ENCODE measurements at regions not wholly inside any gene's neighbourhood (a gene's known extent, or its start where the extent isn't known, plus 50 kb on each side); places are given as distances from the start of the nearest gene placed in this dataset.

DNA sequence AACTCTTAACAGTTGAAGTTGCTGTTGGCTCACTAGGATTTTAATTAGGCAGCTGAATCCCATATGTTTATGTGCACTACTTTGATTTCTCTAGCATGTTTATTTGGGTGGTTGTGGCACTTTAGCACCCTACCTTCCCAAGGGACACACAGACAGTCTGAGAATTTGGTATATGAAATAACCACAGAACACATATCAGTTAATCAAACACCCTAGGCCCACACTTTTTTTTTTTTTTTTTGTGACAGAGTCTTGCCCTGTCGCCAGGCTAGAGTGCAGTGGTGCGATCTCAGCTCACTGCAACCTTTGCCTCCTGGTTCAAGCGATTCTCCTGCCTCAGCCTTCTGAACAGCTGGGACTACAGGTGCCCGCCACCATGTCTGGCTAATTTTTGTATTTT lies 130.5 kb downstream of the DCK start:
- no peaks in the 10 kb centered on the region for H4K20me1 ChIP-seq (ENCODE audit: insufficient read depth)
- H3K36me3 ChIP-seq (ENCODE audit: insufficient read depth, low read length) = no peaks in the 10 kb centered on the region
- no peaks in the 10 kb centered on the region for H3F3A ChIP-seq (ENCODE audit: insufficient read depth, low read length, poor library complexity, severe bottlenecking)
- no peaks in the 10 kb centered on the region for H3K79me2 ChIP-seq (replicated peaks; ENCODE audit: insufficient read depth, low read length)
- H3K9me2 ChIP-seq (ENCODE audit: insufficient read depth, low read length) = no peaks in the 10 kb centered on the region
- no peaks in the 10 kb centered on the region for H3K9me3 ChIP-seq (ENCODE audit: low read length)
- no peak overlapping the region for H3K4me2 ChIP-seq (ENCODE audit: low read length)
- no peaks in the 10 kb centered on the region for H3K27me3 ChIP-seq (ENCODE audit: insufficient read depth, low read depth, low read length)
- TF ChIP-seq SMC3 (conservative IDR thresholded peaks at IDR 0.05; ENCODE audit: poor library complexity) = no peak
- TF ChIP-seq MXI1 (conservative IDR thresholded peaks at IDR 0.05; ENCODE audit: poor library complexity, severe bottlenecking) = no peak
- no peak for TF ChIP-seq TAF1 (IDR thresholded peaks at IDR 0.05; ENCODE audit: low read depth)
- no peak for TF ChIP-seq EP300 (conservative IDR thresholded peaks at IDR 0.05; ENCODE audit: poor library complexity, severe bottlenecking)
- no peak for TF ChIP-seq CTCF (IDR thresholded peaks at IDR 0.05; ENCODE audit: poor library complexity, severe bottlenecking)
- TF ChIP-seq EZH2 (IDR thresholded peaks at IDR 0.05; ENCODE audit: borderline replicate concordance, insufficient read depth, low read length, poor library complexity, severe bottlenecking) = no peak
- TF ChIP-seq, protein P1, sequence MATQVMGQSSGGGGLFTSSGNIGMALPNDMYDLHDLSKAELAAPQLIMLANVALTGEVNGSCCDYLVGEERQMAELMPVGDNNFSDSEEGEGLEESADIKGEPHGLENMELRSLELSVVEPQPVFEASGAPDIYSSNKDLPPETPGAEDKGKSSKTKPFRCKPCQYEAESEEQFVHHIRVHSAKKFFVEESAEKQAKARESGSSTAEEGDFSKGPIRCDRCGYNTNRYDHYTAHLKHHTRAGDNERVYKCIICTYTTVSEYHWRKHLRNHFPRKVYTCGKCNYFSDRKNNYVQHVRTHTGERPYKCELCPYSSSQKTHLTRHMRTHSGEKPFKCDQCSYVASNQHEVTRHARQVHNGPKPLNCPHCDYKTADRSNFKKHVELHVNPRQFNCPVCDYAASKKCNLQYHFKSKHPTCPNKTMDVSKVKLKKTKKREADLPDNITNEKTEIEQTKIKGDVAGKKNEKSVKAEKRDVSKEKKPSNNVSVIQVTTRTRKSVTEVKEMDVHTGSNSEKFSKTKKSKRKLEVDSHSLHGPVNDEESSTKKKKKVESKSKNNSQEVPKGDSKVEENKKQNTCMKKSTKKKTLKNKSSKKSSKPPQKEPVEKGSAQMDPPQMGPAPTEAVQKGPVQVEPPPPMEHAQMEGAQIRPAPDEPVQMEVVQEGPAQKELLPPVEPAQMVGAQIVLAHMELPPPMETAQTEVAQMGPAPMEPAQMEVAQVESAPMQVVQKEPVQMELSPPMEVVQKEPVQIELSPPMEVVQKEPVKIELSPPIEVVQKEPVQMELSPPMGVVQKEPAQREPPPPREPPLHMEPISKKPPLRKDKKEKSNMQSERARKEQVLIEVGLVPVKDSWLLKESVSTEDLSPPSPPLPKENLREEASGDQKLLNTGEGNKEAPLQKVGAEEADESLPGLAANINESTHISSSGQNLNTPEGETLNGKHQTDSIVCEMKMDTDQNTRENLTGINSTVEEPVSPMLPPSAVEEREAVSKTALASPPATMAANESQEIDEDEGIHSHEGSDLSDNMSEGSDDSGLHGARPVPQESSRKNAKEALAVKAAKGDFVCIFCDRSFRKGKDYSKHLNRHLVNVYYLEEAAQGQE (IDR thresholded peaks at IDR 0.05; ENCODE audit: borderline replicate concordance) = no peak
- TF ChIP-seq RAD21 (conservative IDR thresholded peaks at IDR 0.05) = no peak
- TF ChIP-seq POLR2AphosphoS5 (IDR thresholded peaks at IDR 0.05) = no peak
- H3K4me3 ChIP-seq (ENCODE audit: low read length) = no peak overlapping the region
- H3K27ac ChIP-seq (ENCODE audit: low read length) = no peak overlapping the region
- no peak overlapping the region for H2AFZ ChIP-seq (ENCODE audit: low read depth, low read length)
- H3K9ac ChIP-seq (ENCODE audit: low read length) = no peak overlapping the region

DNA sequence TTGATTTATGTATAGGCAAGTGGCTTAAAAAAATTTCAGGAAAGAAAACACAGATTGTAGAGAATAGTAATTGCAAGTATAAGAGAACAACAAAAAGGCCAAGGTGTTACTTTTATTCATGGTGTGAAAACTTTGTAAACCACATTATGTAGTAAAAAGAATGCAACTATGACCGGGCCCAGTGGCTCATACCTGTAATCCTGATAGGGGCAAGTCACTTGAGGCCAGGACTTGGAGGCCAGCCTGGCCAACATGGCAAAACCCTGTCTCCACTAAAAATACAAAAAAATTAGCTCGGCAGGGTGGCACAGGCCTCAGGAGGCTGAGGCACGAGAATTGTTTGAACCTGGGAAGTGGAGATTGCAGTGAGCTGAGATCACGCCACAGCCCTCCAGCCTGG lies 131.7 kb downstream of the DCK start:
- H2AFZ ChIP-seq (ENCODE audit: low read depth, low read length) = no peak overlapping the region
- no peaks in the 10 kb centered on the region for H3K27me3 ChIP-seq (ENCODE audit: insufficient read depth, low read depth, low read length)
- H3K9me3 ChIP-seq (ENCODE audit: low read length) = no peaks in the 10 kb centered on the region
- no peaks in the 10 kb centered on the region for H3K79me2 ChIP-seq (replicated peaks; ENCODE audit: insufficient read depth, low read length)
- H3F3A ChIP-seq (ENCODE audit: insufficient read depth, low read length, poor library complexity, severe bottlenecking) = peaks cover 1% of the 10 kb centered on the region
- no peak overlapping the region for H3K27ac ChIP-seq (ENCODE audit: low read length)
- H3K9ac ChIP-seq (ENCODE audit: low read length) = no peak overlapping the region
- TF ChIP-seq RAD21 (conservative IDR thresholded peaks at IDR 0.05) (no peak), POLR2AphosphoS5 (IDR thresholded peaks at IDR 0.05) (no peak), SMC3 (conservative IDR thresholded peaks at IDR 0.05; ENCODE audit: poor library complexity) (no peak)
- TF ChIP-seq, protein P1 (IDR thresholded peaks at IDR 0.05; ENCODE audit: borderline replicate concordance) = no peak
- no peak overlapping the region for H3K4me3 ChIP-seq (ENCODE audit: low read length)
- H3K4me2 ChIP-seq (ENCODE audit: low read length) = no peak overlapping the region
- no peaks in the 10 kb centered on the region for H3K9me2 ChIP-seq (ENCODE audit: insufficient read depth, low read length)
- H4K20me1 ChIP-seq (ENCODE audit: insufficient read depth) = no peaks in the 10 kb centered on the region
- H3K36me3 ChIP-seq (ENCODE audit: insufficient read depth, low read length) = no peaks in the 10 kb centered on the region

Data from neural cell (in vitro differentiated cells).